22Rv1 (cell line): ENCODE measurements at regions not wholly inside any gene's neighbourhood (a gene's known extent, or its start where the extent isn't known, plus 50 kb on each side); places are given as distances from the start of the nearest gene placed in this dataset.

Experiments
- H3K27ac ChIP-seq: fragments of 450-650 bp; 2 replicates; pipeline ENCODE4 v1.5.1; 2017
- ZFX ChIP-seq: fragments of 450-650 bp; IDR thresholded peaks from 2 replicates; pipeline ENCODE4 v1.6.1; 2017; ENCODE audit warnings: antibody characterized with exemption, borderline replicate concordance
- TF ChIP-seq, protein P1 (sequence below): fragments of 450-650 bp; IDR thresholded peaks from 2 replicates; pipeline ENCODE4 v1.5.1; 2017; ENCODE audit warnings: mild to moderate bottlenecking

DNA sequence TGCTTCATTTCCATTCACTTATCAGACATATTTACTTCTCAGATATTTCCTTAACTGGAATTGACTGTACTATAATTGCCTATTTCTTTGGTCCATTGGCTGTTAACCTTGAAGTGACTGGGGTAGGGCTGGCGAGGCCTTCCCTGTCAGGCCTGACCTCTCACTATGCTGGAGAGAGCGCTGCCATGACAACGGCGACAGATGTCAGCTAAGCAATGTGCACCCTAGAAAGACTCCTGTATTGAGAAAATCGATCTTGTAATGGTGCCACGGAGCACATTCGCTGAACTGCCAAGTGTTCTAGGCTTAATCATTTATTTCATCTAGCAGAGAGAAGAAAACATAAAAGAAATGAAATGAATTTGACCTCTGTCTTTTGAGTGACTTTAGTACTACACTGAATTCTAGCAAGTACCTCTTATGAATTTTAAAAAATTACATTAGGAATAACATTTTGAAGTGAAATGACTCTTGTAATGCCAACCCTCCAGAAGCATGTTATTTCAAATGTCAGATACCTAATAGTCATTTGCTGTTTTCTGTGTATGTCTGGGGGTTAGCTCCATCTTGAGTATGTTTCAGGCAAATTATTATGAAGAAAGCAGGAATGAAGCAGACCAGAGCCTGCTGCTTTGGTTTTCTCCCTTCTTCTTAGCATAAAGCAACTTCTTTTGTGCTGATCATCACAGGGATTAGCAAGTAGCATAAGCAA, 148.0 kb downstream of the SNX10 start:
- TF ChIP-seq ZFX, result no peak
- TF ChIP-seq, protein P1, sequence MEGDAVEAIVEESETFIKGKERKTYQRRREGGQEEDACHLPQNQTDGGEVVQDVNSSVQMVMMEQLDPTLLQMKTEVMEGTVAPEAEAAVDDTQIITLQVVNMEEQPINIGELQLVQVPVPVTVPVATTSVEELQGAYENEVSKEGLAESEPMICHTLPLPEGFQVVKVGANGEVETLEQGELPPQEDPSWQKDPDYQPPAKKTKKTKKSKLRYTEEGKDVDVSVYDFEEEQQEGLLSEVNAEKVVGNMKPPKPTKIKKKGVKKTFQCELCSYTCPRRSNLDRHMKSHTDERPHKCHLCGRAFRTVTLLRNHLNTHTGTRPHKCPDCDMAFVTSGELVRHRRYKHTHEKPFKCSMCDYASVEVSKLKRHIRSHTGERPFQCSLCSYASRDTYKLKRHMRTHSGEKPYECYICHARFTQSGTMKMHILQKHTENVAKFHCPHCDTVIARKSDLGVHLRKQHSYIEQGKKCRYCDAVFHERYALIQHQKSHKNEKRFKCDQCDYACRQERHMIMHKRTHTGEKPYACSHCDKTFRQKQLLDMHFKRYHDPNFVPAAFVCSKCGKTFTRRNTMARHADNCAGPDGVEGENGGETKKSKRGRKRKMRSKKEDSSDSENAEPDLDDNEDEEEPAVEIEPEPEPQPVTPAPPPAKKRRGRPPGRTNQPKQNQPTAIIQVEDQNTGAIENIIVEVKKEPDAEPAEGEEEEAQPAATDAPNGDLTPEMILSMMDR, result no peak
- no peak overlapping the region for H3K27ac ChIP-seq

DNA sequence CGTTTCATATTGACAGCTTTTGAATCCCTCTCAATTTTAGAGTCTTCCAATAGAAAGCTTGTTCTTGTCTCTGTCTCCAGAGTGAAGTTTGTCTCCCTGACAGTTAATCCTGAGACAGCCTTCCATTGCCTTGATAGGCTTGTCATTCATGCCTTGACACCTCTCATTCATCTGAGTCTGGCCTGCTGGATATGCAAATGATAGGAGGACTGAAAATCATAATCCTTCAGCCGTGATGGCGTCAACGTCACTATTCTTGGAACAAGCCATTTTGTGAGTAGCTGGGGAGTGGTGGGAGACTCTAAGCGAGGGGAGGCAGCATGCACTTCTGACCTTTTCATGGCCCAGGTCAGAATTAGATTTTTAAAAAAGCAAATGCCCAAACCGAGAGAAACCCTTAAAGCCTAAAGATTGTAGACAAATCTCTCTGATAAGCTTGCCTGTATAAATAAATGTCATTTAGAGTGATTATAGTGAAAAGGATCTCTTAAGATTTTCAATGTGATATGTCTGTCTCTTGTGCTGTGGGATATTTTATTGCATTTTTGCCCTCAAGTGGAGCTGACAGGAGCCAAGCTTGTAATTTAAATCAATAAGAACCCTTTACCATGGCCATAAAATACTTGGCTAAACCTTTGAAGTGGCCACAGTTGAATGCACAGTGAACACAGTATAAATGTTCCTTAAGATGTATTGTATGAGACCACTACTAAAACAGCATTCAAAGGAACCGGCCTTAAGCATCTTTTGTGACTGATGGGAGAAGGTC, 148.8 kb downstream of the SNX10 start:
- no peak overlapping the region for H3K27ac ChIP-seq
- no peak for TF ChIP-seq ZFX
- TF ChIP-seq, protein P1, result no peak

DNA sequence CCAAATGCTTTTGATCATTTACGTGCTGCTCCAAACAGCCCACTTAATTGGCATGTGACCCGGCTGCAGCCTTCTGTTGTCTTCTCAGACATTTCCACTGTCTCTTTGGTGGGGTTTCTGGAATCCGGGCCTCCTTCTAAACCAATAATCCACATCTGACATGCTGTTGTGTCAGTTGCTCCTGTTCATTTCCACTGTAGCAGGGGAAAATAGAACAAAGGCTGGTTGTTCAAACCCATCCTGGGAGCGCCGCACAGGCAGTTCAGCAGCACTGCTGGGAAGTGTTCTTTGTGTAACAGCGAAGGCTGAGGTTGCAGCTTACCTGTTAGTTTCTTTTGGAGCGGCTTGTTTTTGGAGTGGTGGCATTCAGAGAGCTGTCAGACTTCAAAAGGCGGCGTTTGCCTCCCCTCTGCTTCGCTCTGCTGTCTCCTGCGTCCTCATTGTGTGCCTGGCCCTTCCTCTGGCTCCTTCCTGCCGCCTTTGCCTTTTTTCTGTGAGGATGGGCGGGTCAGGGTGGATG, 149.4 kb downstream of the SNX10 start:
- no peak overlapping the region for H3K27ac ChIP-seq
- TF ChIP-seq ZFX, result no peak
- TF ChIP-seq, protein P1, result no peak

DNA sequence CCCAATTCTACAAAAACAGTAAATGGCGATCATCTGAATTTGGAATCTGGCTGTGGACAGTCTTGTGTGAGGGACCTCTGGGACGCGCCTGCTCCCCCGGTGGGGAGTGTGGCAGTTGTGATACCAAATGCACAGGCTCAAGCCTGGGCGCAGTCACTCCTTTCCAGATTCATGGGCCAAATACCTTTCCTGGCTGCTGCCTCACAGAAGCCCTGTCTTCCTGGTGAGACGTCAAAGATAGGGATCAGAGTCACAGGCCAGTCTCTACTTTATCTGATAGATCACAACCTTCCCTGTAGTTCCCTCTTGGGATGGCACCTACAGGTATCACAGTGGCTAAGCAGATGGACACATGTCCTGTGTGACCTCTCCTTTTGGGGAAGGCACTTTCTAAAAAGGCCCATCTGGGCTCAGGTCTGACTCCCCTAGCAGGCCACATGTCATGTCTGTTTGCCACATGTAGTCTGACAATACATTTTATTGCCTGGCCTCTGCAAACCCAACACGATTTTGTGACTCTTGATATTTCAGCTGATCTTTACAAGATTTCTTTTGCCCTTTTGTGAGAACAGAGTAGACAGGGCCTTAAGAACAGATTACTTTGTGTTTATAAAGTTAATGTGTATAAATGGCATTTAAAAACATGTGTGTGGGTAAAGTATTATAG, 150.1 kb downstream of the SNX10 start:
- no peak overlapping the region for H3K27ac ChIP-seq
- TF ChIP-seq, protein P1, result no peak
- TF ChIP-seq ZFX, result no peak

DNA sequence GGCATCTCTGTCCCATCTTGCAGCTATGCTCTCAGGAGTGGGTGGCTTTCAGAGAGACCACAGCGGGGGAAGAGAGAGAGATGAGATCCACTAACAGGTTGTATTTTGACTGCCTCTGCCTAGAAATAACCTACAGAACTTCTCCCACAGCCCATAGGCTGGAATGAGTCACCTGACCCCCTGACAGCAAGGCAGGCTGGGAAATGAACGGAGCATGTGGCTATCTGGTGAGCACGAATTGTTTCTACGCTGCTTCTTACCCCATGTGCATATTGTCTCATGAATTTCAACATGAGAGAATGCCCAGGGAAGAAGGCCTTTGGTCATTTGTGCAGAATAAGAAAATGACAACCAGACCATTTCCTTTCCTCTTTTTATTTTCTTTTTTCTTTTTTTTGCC, 151.3 kb downstream of the SNX10 start:
- TF ChIP-seq ZFX, result no peak
- TF ChIP-seq, protein P1, result no peak
- H3K27ac ChIP-seq, result no peak overlapping the region

DNA sequence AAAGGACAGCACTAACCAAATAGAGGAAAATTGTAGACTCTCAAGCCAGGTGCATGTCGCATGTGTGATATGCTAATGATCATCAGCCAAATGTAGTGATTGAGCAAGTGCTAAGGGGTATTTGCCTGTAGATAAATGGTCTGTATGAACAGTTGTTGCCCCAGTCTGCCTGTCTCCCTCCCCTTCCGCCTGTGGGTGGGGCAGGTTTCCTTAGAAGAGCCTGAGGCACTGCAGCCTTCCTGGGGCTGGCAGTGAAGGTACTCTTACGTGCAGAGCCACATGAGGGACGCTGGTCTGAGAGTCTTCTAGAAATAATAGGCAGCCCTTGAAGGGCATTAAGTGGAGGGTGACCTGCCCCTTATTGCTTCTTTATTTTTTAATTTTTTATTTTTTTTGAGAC, 152.1 kb downstream of the SNX10 start:
- TF ChIP-seq, protein P1, result no peak
- TF ChIP-seq ZFX, result no peak

DNA sequence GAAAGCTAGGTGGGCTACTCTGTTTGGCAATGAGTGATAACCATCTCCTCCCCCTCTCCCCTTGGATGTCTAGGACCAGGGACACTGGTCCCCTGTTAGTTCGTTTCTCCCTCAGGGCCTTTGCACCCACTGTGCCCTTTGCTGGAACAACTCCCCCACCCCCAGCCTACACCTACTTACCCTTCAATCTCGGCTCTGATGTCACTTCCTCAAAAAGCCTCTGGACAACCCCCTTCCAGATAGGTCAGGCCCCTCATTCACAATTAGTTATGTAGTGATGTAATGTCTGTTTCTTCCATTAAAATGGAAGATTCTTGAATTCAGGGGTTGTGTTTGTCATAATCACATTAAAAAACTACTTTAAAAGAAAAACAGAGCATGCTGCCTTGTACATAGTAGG, 152.9 kb downstream of the SNX10 start:
- no peak overlapping the region for H3K27ac ChIP-seq
- no peak for TF ChIP-seq ZFX
- TF ChIP-seq, protein P1, result no peak

More for the DNA sequence above, 152.1 kb downstream of the SNX10 start:
- H3K27ac ChIP-seq, result no peak overlapping the region
